SK-N-SH (cell line): ENCODE measurements at regions not wholly inside any gene's neighbourhood (a gene's known extent, or its start where the extent isn't known, plus 50 kb on each side); places are given as distances from the start of the nearest gene placed in this dataset.

ENCODE experiments used
- CTCF ChIA-PET: fragments of 300-600, 350-600 bp; formaldehyde crosslinking; extraction: SDS; loops from one replicate; lab custom pipeline; 2021; lab: Yijun Ruan, JAX
- POLR2A ChIA-PET: fragments of 350-600 bp; sonication (Branson Sonifier 250); formaldehyde crosslinking; extraction: SDS; loops from one replicate; lab custom pipeline; 2020; ENCODE audit warnings: antibody characterized with exemption, inconsistent platforms; lab: Yijun Ruan, JAX
- DNase-seq: peaks from one replicate; pipeline ENCODE4 v3.0.0; 2012
- H2AFZ ChIP-seq: fragments of 200-600 bp; sonication (generic); 2 replicates; pipeline ENCODE4 v1.8.1; 2016; ENCODE audit warnings: antibody characterized with exemption, mild to moderate bottlenecking, low read depth
- H3F3A ChIP-seq: fragments of 200-600 bp; sonication (generic); replicated peaks from 2 replicates; pipeline ENCODE3; 2016; ENCODE audit warnings: antibody characterized with exemption, mild to moderate bottlenecking; ENCODE audit not compliant: insufficient read depth
- H3K27ac ChIP-seq, 2 experiments: fragments of 200-500 bp in 1 of 2; fragments of 200-600 bp in 1 of 2; sonication (Bioruptor generic) in 1 of 2; sonication (generic), shearing (Covaris generic) in 1 of 2; 2 replicates each; pipeline versions ENCODE4 v1.5.1 to v1.6.1; 2014 to 2016; ENCODE audit warnings: low read depth in 2 of 2, inconsistent platforms in 1 of 2, low read length in 1 of 2, mild to moderate bottlenecking in 1 of 2, mixed read lengths in 1 of 2
- H3K27me3 ChIP-seq: fragments of 200-600 bp; sonication (generic), shearing (Covaris generic); 2 replicates; pipeline ENCODE4 v1.6.1; 2016; ENCODE audit warnings: mixed run types; ENCODE audit not compliant: insufficient read depth
- H3K36me3 ChIP-seq, 2 experiments: fragments of 200-500 bp in 1 of 2; fragments of 200-600 bp in 1 of 2; sonication (Bioruptor generic) in 1 of 2; sonication (generic) in 1 of 2; replicated peaks in 1 of 2; 2 replicates each; pipeline versions ENCODE3 to v1.5.1; 2014 to 2016; ENCODE audit warnings: low read length in 1 of 2, mild to moderate bottlenecking in 1 of 2; ENCODE audit not compliant: insufficient read depth in 2 of 2, control insufficient read depth in 1 of 2
- H3K4me1 ChIP-seq, 2 experiments: fragments of 200-500 bp in 1 of 2; fragments of 200-600 bp in 1 of 2; sonication (Bioruptor generic) in 1 of 2; sonication (generic), shearing (Covaris generic) in 1 of 2; 2 replicates each; pipeline versions ENCODE4 v1.5.1 to v1.6.1; 2014 to 2016; ENCODE audit warnings: low read depth in 1 of 2, low read length in 1 of 2, mixed run types in 1 of 2; ENCODE audit not compliant: insufficient read depth in 2 of 2, control insufficient read depth in 1 of 2
- H3K4me2 ChIP-seq: fragments of 200-600 bp; sonication (generic), shearing (Covaris generic); 2 replicates; pipeline ENCODE4 v1.6.1; 2017; ENCODE audit warnings: mixed run types
- H3K4me3 ChIP-seq, 2 experiments: fragments of 200-500 bp in 1 of 2; fragments of 200-600 bp in 1 of 2; sonication (Bioruptor generic) in 1 of 2; sonication (generic), shearing (Covaris generic) in 1 of 2; 2 replicates each; pipeline versions ENCODE4 v1.5.1 to v1.8.1; 2014 to 2016; ENCODE audit warnings: low read depth in 2 of 2, inconsistent platforms in 1 of 2, low read length in 1 of 2, mild to moderate bottlenecking in 1 of 2, mixed read lengths in 1 of 2, moderate library complexity in 1 of 2
- H3K79me2 ChIP-seq: fragments of 200-600 bp; sonication (generic); 2 replicates; pipeline ENCODE4 v1.8.1; 2017; ENCODE audit warnings: mild to moderate bottlenecking; ENCODE audit not compliant: insufficient read depth
- H3K9ac ChIP-seq: fragments of 200-600 bp; sonication (generic); 2 replicates; pipeline ENCODE4 v1.6.1; 2017; ENCODE audit warnings: mixed run types
- H3K9me2 ChIP-seq: fragments of 200-600 bp; sonication (generic); 2 replicates; pipeline ENCODE4 v1.6.1; 2017; ENCODE audit warnings: mixed run types
- H3K9me3 ChIP-seq: fragments of 200-600 bp; sonication (generic); 2 replicates; pipeline ENCODE4 v1.6.1; 2017; ENCODE audit warnings: mixed run types, mild to moderate bottlenecking, moderate library complexity
- H4K20me1 ChIP-seq: fragments of 200-600 bp; sonication (generic); 2 replicates; pipeline ENCODE4 v1.6.1; 2017; ENCODE audit warnings: mild to moderate bottlenecking, mixed run types; ENCODE audit not compliant: insufficient read depth
- CHD2 ChIP-seq: fragments of 150-350 bp; IDR thresholded peaks from 2 replicates; pipeline ENCODE4 v1.6.1; 2018; ENCODE audit warnings: low read length; ENCODE audit not compliant: partially characterized antibody
- FOXM1 ChIP-seq: IDR thresholded peaks from 2 replicates; pipeline ENCODE4 v1.4.0; 2012; ENCODE audit warnings: low read depth, mild to moderate bottlenecking
- GABPA ChIP-seq: IDR thresholded peaks from 2 replicates; pipeline ENCODE4 v1.4.0; 2012; ENCODE audit warnings: low read depth, mild to moderate bottlenecking
- IRF3 ChIP-seq: fragments of 150-350 bp; IDR thresholded peaks from 2 replicates; pipeline ENCODE4 v1.6.1; 2016; ENCODE audit warnings: mild to moderate bottlenecking, low read depth, low read length
- JUND ChIP-seq: IDR thresholded peaks from 2 replicates; pipeline ENCODE4 v1.4.0; 2012
- MXI1 ChIP-seq: IDR thresholded peaks from 2 replicates; pipeline ENCODE4 v1.6.1; 2012; ENCODE audit warnings: mild to moderate bottlenecking, low read depth, low read length, improper control_type of control experiment
- NRF1 ChIP-seq: IDR thresholded peaks from 2 replicates; pipeline ENCODE4 v1.6.1; 2012; ENCODE audit warnings: low read depth, mild to moderate bottlenecking, low read length
- RAD21 ChIP-seq: IDR thresholded peaks from 2 replicates; pipeline ENCODE4 v1.6.1; 2012; ENCODE audit warnings: mild to moderate bottlenecking, low read length
- REST ChIP-seq: IDR thresholded peaks from 2 replicates; pipeline ENCODE4 v1.6.1; 2012; ENCODE audit warnings: mild to moderate bottlenecking, low read depth, low read length, moderate library complexity
- RXRA ChIP-seq: IDR thresholded peaks from 2 replicates; pipeline ENCODE4 v1.4.0; 2012; ENCODE audit warnings: low read depth, mild to moderate bottlenecking, borderline replicate concordance
- TCF12 ChIP-seq: IDR thresholded peaks from 2 replicates; pipeline ENCODE4 v1.4.0; 2012
- TEAD4 ChIP-seq: IDR thresholded peaks from 2 replicates; pipeline ENCODE4 v1.4.0; 2012; ENCODE audit warnings: mild to moderate bottlenecking, borderline replicate concordance; ENCODE audit not compliant: insufficient read depth
- USF1 ChIP-seq: IDR thresholded peaks from 2 replicates; pipeline ENCODE4 v1.4.0; 2012; ENCODE audit warnings: low read depth, borderline replicate concordance
- USF2 ChIP-seq: fragments of 150-350 bp; IDR thresholded peaks from 2 replicates; pipeline ENCODE4 v1.6.1; 2017; ENCODE audit warnings: antibody characterized with exemption, low read length, low read depth, borderline replicate concordance
- YY1 ChIP-seq: IDR thresholded peaks from 2 replicates; pipeline ENCODE4 v1.4.0; 2012; ENCODE audit warnings: low read depth, mild to moderate bottlenecking
- WGBS: methylation state at CpG from one replicate; pipeline ENCODE4 v1.1.6; 2017; ENCODE audit warnings: low lambda C conversion rate; 5-methylcytosine and 5-hydroxymethylcytosine counted together

- TF ChIP-seq IRF3 = no peak
- no peak for TF ChIP-seq TCF12
- TF ChIP-seq GABPA = no peak
- TF ChIP-seq REST = no peak
- TF ChIP-seq USF2 = no peak
- no peak for TF ChIP-seq RAD21
Measured at GRCh38 chr2:23009545-23010149, 375.3 kb upstream of the KLHL29 start (continued).

- H3K27ac ChIP-seq = no peak overlapping the region
- WGBS = 23% methylated on average over 2 of the region's 2 CpGs
- POLR2A ChIA-PET = no interaction called here
Measured at GRCh38 chr2:23012499-23012898, 372.5 kb upstream of the KLHL29 start.

GRCh38 chr2:23015651-23016200 is 369.3 kb upstream of the KLHL29 start:
- H3K79me2 ChIP-seq = no peaks in the 10 kb centered on the region
- H3K9me3 ChIP-seq = peaks cover 4% of the 10 kb centered on the region; the same call in 1 of the 2 replicates
- H3K9ac ChIP-seq = no peak overlapping the region
- no peak overlapping the region for H3K4me2 ChIP-seq
- DNase-seq = no peak
- H3F3A ChIP-seq = no peaks in the 10 kb centered on the region
- POLR2A ChIA-PET = no interaction called here
- WGBS = 42% methylated on average over 7 of the region's 7 CpGs
- H3K27me3 ChIP-seq = no peaks in the 10 kb centered on the region
- H3K36me3 ChIP-seq = no peaks in the 10 kb centered on the region
- no peak overlapping the region for H3K4me3 ChIP-seq
- CTCF ChIA-PET = no interaction called here
- H3K4me1 ChIP-seq = no peaks in the 10 kb centered on the region
- no peak overlapping the region for H3K27ac ChIP-seq
- H2AFZ ChIP-seq = no peak overlapping the region
- H4K20me1 ChIP-seq = no peaks in the 10 kb centered on the region
- no peaks in the 10 kb centered on the region for H3K9me2 ChIP-seq
- TF ChIP-seq MXI1 (no peak), JUND (no peak), USF2 (no peak), CHD2 (no peak), TEAD4 (no peak), USF1 (no peak), TCF12 (no peak), RXRA (no peak), YY1 (no peak)

More at GRCh38 chr2:23012499-23012898, 372.5 kb upstream of the KLHL29 start:
- CTCF ChIA-PET = interaction anchor here (1.1 kb wide), 1 partner anchor 17 kb away, joined by 3 read pairs; no protein-coding TSS in a partner anchor
- no peak overlapping the region for H3K4me2 ChIP-seq
- H4K20me1 ChIP-seq = no peaks in the 10 kb centered on the region
- H3K4me3 ChIP-seq = no peak overlapping the region
- no peaks in the 10 kb centered on the region for H3F3A ChIP-seq
- no peaks in the 10 kb centered on the region for H3K4me1 ChIP-seq
- no peaks in the 10 kb centered on the region for H3K36me3 ChIP-seq
- H3K79me2 ChIP-seq = no peaks in the 10 kb centered on the region
- H3K9ac ChIP-seq = no peak overlapping the region
- H3K27me3 ChIP-seq = no peaks in the 10 kb centered on the region
- no peaks in the 10 kb centered on the region for H3K9me2 ChIP-seq
- H3K9me3 ChIP-seq = no peaks in the 10 kb centered on the region
- no peak for DNase-seq
- no peak for TF ChIP-seq NRF1
- TF ChIP-seq GABPA = no peak
- no peak for TF ChIP-seq FOXM1
- H2AFZ ChIP-seq = no peak overlapping the region
